ENCODE measurements at regions not wholly inside any gene's neighbourhood (a gene's known extent, or its start where the extent isn't known, plus 50 kb on each side); places are given as distances from the start of the nearest gene placed in this dataset.

DNA sequence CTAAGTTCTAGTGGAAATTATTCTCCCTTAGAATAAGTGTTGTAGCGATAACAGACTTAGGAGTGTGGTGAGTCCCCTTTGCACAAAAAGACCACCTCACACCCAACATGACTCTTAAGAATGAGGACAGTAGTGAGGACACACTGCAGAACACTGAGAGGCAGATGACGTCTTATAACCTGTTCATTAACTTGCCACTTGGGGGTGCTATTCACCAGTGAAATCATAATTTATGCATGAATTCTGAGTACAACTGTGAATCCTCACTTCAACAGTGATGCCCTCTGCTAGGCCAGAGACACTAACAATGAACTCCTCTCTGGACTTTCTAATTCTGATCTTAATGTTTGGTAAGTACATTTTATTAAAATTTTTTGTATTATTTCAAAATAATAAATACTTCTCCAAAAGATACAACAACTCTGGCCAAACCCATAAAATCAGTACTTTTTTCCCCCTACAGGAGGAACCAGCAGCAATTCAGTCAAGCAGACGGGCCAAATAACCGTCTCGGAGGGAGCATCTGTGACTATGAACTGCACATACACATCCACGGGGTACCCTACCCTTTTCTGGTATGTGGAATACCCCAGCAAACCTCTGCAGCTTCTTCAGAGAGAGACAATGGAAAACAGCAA, 274.7 kb downstream of the DAD1 start:
- H3K36me3 ChIP-seq: no peaks in the 10 kb centered on the region
- peaks cover 0 to 4% (median 0%) of the 10 kb centered on the region in 6 donors for H3K4me1 ChIP-seq
- no peaks in the 10 kb centered on the region for H3K9me3 ChIP-seq
- DNase-seq: no peak
- intact Hi-C loops (cut with DNase I; ENCODE audit: low total_unique reads): no loop called here
- no peak overlapping the region for H3K27ac ChIP-seq
- no peak overlapping the region for H3K4me3 ChIP-seq
- H3K27me3 ChIP-seq (replicated peaks in 1 of 7): no peaks in the 10 kb centered on the region
- TF ChIP-seq POLR2A (IDR thresholded peaks at IDR 0.05) (no peak), POLR2AphosphoS5 (IDR thresholded peaks at IDR 0.05) (no peak)
- TF ChIP-seq, protein P1, sequence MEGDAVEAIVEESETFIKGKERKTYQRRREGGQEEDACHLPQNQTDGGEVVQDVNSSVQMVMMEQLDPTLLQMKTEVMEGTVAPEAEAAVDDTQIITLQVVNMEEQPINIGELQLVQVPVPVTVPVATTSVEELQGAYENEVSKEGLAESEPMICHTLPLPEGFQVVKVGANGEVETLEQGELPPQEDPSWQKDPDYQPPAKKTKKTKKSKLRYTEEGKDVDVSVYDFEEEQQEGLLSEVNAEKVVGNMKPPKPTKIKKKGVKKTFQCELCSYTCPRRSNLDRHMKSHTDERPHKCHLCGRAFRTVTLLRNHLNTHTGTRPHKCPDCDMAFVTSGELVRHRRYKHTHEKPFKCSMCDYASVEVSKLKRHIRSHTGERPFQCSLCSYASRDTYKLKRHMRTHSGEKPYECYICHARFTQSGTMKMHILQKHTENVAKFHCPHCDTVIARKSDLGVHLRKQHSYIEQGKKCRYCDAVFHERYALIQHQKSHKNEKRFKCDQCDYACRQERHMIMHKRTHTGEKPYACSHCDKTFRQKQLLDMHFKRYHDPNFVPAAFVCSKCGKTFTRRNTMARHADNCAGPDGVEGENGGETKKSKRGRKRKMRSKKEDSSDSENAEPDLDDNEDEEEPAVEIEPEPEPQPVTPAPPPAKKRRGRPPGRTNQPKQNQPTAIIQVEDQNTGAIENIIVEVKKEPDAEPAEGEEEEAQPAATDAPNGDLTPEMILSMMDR (IDR thresholded peaks at IDR 0.05 in 8 of 11, conservative IDR thresholded peaks at IDR 0.05 in 3 of 11): peak; percentile 28 to 76 (median 60)
- 41 to 53% (median 52%) methylated on average over 6 of the region's 6 CpGs for WGBS, 5 donors

DNA sequence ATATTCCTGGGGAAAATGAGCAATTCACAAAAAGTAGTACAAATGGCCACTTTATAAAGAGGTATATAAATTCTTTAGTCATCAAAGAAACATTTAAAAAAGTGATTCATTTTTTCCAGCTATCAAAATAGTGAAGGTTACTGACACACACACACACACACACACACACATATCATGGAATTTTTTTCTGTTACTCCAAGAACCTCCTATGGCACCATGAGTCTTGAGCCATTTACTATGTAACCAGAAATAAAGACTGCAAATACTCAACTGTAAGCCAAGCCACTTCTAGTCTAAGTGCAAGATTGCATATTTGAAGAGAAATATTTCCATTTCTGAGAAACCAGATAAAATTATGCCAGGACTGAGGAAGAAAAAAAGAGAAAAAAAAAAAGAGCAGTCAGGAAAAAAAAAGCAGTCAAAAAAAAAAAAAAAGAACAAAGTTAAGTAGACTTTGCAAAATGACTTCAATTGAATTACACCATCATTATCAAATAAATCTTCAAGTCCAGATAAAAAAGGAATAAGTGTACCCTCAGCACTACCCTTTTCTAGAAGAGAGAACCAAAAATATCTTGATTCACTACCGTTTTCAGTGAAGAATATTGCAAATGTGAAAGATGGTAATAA, 275.7 kb downstream of the DAD1 start:
- no peak overlapping the region for H3K27ac ChIP-seq

DNA sequence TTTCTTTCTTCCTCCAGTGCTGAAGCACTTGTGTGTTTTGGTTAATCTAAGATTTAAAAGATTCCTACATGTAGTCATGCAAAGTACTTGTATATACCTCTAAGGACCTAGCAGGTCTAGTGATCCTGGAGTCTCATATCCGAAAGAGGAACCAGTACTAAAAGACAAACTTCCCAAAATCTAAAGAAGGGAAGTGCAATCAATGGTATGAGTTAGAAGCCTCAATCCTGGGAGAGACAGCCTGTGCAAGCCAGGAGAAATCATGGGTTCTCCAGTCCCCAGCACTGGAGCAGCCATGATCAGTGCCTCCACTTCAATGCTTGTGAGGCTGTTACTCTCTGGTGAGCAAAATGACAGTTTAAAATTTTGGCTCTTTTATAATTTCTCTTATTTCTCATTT, 277.4 kb downstream of the DAD1 start:
- Histone ChIP-seq H3K4me3 (no peak overlapping the region), H3K27me3 (replicated peaks in 1 of 7) (no peaks in the 10 kb centered on the region), H3K27ac (no peak overlapping the region), H3K9me3 (no peaks in the 10 kb centered on the region), H3K4me1 (peaks cover 0 to 4% (median 0%) of the 10 kb centered on the region in 6 donors), H3K36me3 (no peaks in the 10 kb centered on the region)
- intact Hi-C loops (cut with DNase I; ENCODE audit: low total_unique reads): no loop called here
- 26 to 50% (median 39%) methylated on average over 1 of the region's 1 CpG for whole genome bisulfite sequencing, 5 donors
- DNase-seq: no peak
- TF ChIP-seq POLR2A (IDR thresholded peaks at IDR 0.05): no peak
- TF ChIP-seq POLR2AphosphoS5 (IDR thresholded peaks at IDR 0.05): no peak
- TF ChIP-seq, protein P1 (IDR thresholded peaks at IDR 0.05 in 8 of 11, conservative IDR thresholded peaks at IDR 0.05 in 3 of 11): no peak

More for the DNA sequence above, 275.7 kb downstream of the DAD1 start:
- Histone ChIP-seq H3K36me3 (no peaks in the 10 kb centered on the region), H3K9me3 (no peaks in the 10 kb centered on the region), H3K27me3 (replicated peaks in 1 of 7) (no peaks in the 10 kb centered on the region), H3K4me3 (no peak overlapping the region), H3K4me1 (peaks cover 0 to 4% (median 0%) of the 10 kb centered on the region in 6 donors)
- TF ChIP-seq, protein P1 (IDR thresholded peaks at IDR 0.05 in 8 of 11, conservative IDR thresholded peaks at IDR 0.05 in 3 of 11): no peak
- no peak for TF ChIP-seq POLR2AphosphoS5 (IDR thresholded peaks at IDR 0.05)
- TF ChIP-seq POLR2A (IDR thresholded peaks at IDR 0.05): no peak
- DNase-seq: no peak
- intact Hi-C loops (cut with DNase I; ENCODE audit: low total_unique reads): no loop called here
- WGBS, 5 donors: 45 to 51% (median 48%) methylated on average over 1 of the region's 1 CpG

DNA sequence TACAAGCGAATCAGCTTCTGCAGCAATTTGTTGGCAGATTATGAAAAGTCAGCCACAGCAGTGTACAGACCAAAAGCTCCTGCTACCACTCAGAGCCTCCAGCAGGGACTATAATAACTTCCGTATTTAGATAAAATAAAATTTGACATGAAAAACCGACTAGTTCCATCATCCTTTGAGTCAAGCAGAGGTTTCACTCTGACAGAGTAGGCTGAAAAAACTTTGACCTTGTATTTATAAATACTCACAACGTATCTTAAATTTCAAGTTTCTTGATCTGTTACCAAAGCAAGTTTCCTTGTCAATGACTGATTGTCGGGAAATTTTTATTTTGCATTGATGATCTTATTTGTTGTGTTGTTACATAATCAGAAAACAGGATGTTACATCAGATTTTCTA, 283.4 kb downstream of the DAD1 start:
- Histone ChIP-seq H3K4me1 (no peaks in the 10 kb centered on the region), H3K27me3 (replicated peaks in 1 of 7) (peaks cover 0 to 7% (median 0%) of the 10 kb centered on the region in 7 donors), H3K4me3 (no peak overlapping the region), H3K36me3 (no peaks in the 10 kb centered on the region), H3K9me3 (no peaks in the 10 kb centered on the region), H3K27ac (no peak overlapping the region)
- TF ChIP-seq, protein P1 (IDR thresholded peaks at IDR 0.05 in 8 of 11, conservative IDR thresholded peaks at IDR 0.05 in 3 of 11): no peak
- TF ChIP-seq POLR2A (IDR thresholded peaks at IDR 0.05) (no peak), POLR2AphosphoS5 (IDR thresholded peaks at IDR 0.05) (no peak)
- 58 to 76% (median 67%) methylated on average over 5 of the region's 5 CpGs for WGBS, 5 donors
- intact Hi-C loops (cut with DNase I; ENCODE audit: low total_unique reads): no loop called here
- no peak for DNase-seq
